Nephron (organoid): ENCODE measurements at regions not wholly inside any gene's neighbourhood (a gene's known extent, or its start where the extent isn't known, plus 50 kb on each side); places are given as distances from the start of the nearest gene placed in this dataset.
"Not testable (repeated sequence)": the region's sequence is repeated elsewhere in the genome, so short reads cannot be mapped to it uniquely, and the experiment has no call there.

Source experiments
- H3K27ac Mint-ChIP-seq, 3 experiments: 2 replicates each; pipeline ENCODE4 v1.8.0; 2020; ENCODE audit warnings: mixed read lengths in 3 of 3, mild to moderate bottlenecking in 2 of 3, moderate library complexity in 1 of 3
- H3K27me3 Mint-ChIP-seq: 2 replicates; pipeline ENCODE4 v1.8.0; 2021; ENCODE audit warnings: low read depth, mild to moderate bottlenecking, moderate library complexity, mixed read lengths
- H3K36me3 Mint-ChIP-seq: 2 replicates; pipeline ENCODE4 v1.8.0; 2020; ENCODE audit warnings: low read depth, mixed read lengths
- H3K4me1 Mint-ChIP-seq: 2 replicates; pipeline ENCODE4 v1.8.0; 2020; ENCODE audit warnings: mixed read lengths
- H3K4me3 Mint-ChIP-seq, 3 experiments: 2 replicates each; pipeline ENCODE4 v1.8.0; 2020; ENCODE audit warnings: mild to moderate bottlenecking in 3 of 3, mixed read lengths in 3 of 3, moderate library complexity in 2 of 3
- H3K9me3 Mint-ChIP-seq: 2 replicates; pipeline ENCODE4 v1.8.0; 2020; ENCODE audit warnings: mixed read lengths
- TF ChIP-seq, protein P1 (sequence below), 3 experiments: fragments of 200-600 bp; sonication (generic); IDR thresholded peaks; one replicate each; pipeline ENCODE4 v1.5.0; 2021; ENCODE audit warnings: antibody characterized with exemption in 3 of 3; ENCODE audit not compliant: unreplicated experiment in 3 of 3

DNA sequence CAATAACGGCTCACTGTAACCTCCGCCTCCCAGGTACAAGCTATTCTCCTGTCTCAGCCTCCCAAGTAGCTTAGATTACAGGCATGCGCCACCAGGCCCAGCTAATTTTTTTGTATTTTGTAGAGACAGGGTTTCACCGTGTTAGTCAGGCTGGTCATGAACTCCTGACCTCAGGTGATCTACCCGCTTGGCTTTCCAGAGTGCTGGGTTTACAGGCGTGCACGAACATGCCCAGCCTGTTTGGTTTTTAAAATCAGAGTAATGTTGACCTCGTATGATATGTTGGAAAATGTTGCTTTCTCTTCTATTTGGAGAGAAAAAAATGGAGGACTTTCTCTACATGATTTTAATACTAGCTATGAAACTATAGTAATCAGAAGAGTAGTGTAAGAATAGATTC is 386.2 kb downstream of the PTH2R start:
- peaks cover 3% of the 10 kb centered on the region for H3K9me3 Mint-ChIP-seq
- H3K36me3 Mint-ChIP-seq: no peaks in the 10 kb centered on the region
- TF ChIP-seq, protein P1, sequence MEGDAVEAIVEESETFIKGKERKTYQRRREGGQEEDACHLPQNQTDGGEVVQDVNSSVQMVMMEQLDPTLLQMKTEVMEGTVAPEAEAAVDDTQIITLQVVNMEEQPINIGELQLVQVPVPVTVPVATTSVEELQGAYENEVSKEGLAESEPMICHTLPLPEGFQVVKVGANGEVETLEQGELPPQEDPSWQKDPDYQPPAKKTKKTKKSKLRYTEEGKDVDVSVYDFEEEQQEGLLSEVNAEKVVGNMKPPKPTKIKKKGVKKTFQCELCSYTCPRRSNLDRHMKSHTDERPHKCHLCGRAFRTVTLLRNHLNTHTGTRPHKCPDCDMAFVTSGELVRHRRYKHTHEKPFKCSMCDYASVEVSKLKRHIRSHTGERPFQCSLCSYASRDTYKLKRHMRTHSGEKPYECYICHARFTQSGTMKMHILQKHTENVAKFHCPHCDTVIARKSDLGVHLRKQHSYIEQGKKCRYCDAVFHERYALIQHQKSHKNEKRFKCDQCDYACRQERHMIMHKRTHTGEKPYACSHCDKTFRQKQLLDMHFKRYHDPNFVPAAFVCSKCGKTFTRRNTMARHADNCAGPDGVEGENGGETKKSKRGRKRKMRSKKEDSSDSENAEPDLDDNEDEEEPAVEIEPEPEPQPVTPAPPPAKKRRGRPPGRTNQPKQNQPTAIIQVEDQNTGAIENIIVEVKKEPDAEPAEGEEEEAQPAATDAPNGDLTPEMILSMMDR (IDR thresholded peaks at IDR 0.05; ENCODE audit: unreplicated experiment in 3 of 3): no peak
- H3K4me3 Mint-ChIP-seq: no peak overlapping the region
- H3K4me1 Mint-ChIP-seq: no peaks in the 10 kb centered on the region
- no peaks in the 10 kb centered on the region for H3K27me3 Mint-ChIP-seq
- H3K27ac Mint-ChIP-seq: no peak overlapping the region

DNA sequence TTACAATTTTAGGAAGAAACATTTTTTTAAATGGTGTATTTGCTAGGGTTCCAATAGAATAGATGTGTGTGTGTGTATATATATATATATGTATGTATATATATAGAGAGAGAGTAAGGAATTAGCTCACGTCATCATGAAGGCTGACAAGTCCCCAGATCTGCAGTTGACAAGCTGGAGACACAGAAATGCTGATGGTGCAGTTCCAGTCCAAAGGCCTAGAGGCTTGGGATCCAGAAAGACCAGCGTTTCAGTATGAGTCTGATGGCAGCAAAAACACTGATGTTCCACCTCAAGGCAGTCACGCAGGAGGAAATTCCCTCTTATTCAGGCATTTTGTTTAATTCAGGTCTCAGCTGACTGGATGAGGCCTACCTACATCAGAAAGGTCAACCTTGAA is 386.8 kb downstream of the PTH2R start:
- Mint-ChIP-seq H3K36me3 (no peaks in the 10 kb centered on the region), H3K4me3 (no peak overlapping the region), H3K9me3 (no peaks in the 10 kb centered on the region), H3K27me3 (no peaks in the 10 kb centered on the region), H3K4me1 (no peaks in the 10 kb centered on the region), H3K27ac (no peak overlapping the region)
- TF ChIP-seq, protein P1 (IDR thresholded peaks at IDR 0.05; ENCODE audit: unreplicated experiment in 3 of 3): no peak

DNA sequence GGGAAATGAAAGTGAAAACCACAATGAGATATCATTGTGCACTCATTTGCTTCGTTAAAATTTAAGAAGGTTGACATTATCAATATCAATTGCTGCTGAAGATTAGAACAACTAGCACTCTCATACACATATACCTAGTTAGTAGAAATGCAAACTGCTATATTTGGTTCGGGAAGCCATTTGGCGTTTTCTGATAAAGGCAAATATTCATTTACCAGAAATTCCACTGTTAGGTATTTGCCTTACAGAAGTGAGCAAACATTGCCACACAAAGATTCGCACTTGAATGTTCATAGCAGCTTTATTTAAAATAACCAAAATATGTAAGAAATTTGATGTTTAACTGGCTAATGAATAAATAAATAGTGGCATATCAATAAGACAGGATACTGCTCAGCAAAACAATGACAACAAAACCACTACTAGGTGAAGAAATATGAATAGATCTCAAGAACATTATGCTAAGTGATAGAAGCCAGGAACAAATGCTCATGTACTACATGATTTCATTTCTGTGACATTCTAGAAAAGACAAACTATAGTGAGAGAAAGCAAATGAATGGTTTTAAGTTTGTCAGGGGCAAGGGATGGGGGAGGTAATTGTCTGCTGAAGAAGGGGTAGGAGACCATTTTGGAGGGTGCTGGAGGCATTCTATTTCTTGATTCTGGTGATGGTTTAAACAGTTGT is 387.8 kb downstream of the PTH2R start:
- H3K4me3 Mint-ChIP-seq: no peak overlapping the region
- H3K27ac Mint-ChIP-seq: no peak overlapping the region
- TF ChIP-seq, protein P1 (IDR thresholded peaks at IDR 0.05; ENCODE audit: unreplicated experiment in 3 of 3): no peak
- H3K4me1 Mint-ChIP-seq: no peaks in the 10 kb centered on the region
- no peaks in the 10 kb centered on the region for H3K36me3 Mint-ChIP-seq
- H3K27me3 Mint-ChIP-seq: no peaks in the 10 kb centered on the region
- no peaks in the 10 kb centered on the region for H3K9me3 Mint-ChIP-seq

DNA sequence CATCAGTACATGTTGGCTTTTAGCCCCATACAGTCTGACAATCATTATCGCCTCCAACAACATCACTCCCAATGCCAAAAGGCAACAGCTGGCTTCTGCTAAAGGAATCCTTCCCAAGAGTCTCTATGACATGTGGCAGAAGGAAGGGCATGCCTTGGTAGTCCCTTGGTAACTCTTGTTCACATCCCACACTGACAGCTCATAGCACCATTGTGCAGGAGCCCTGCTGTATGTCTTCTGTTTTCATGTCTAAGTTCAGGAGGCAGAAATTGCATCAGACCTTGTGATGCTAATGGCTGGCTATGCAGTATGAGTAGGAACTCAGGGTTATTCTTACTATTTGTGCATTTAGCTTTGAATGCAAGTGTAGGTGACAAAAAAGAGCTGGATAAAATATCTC is 392.1 kb downstream of the PTH2R start:
- Mint-ChIP-seq H3K36me3 (no peaks in the 10 kb centered on the region), H3K27ac (no peak overlapping the region), H3K4me1 (no peaks in the 10 kb centered on the region), H3K4me3 (no peak overlapping the region), H3K9me3 (peaks cover 6% of the 10 kb centered on the region), H3K27me3 (no peaks in the 10 kb centered on the region)
- TF ChIP-seq, protein P1 (IDR thresholded peaks at IDR 0.05; ENCODE audit: unreplicated experiment in 3 of 3): no peak

DNA sequence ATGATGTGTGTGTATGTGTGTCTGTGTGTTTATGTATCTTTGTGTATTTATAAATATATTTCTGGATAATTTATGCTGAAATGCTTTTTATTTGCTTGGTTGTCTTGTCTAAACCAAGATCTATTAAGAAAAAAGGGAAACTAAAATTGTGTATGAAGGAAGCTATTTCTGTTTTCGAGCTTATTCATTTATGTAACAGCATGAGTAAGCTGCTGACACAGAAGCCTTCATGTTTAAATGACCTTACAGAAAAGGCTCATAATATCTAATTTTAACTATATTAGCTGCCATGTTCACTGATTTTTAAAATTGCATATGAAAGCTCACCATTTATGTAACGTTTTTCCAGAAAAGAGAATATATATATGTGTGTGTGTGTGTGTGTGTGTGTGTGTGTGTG is 392.8 kb downstream of the PTH2R start:
- no peaks in the 10 kb centered on the region for H3K36me3 Mint-ChIP-seq
- no peaks in the 10 kb centered on the region for H3K4me1 Mint-ChIP-seq
- no peak overlapping the region for H3K4me3 Mint-ChIP-seq
- no peak overlapping the region for H3K27ac Mint-ChIP-seq
- H3K27me3 Mint-ChIP-seq: no peaks in the 10 kb centered on the region
- TF ChIP-seq, protein P1 (IDR thresholded peaks at IDR 0.05; ENCODE audit: unreplicated experiment in 3 of 3): no peak
- peaks cover 6% of the 10 kb centered on the region for H3K9me3 Mint-ChIP-seq

DNA sequence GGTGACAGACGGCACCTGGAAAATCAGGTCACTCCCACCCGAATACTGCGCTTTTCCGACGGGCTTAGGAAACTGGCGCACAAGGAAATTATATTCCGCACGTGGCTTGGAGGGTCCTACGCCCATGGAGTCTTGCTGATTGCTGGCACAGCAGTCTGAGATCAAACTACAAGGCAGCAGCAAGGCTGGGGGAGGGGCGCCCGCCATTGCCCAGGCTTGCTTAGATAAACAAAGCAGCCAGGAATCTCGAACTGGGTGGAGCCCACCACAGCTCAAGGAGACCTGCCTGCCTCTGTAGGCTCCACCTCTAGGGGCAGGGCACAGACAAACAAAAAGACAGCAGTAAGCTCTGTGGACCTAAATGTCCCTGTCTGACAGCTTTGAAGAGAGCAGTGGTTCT is 394.3 kb downstream of the PTH2R start:
- not testable (repeated sequence) for H3K9me3 Mint-ChIP-seq, H3K36me3 Mint-ChIP-seq, H3K4me1 Mint-ChIP-seq, H3K27ac Mint-ChIP-seq, H3K27me3 Mint-ChIP-seq, H3K4me3 Mint-ChIP-seq
